ENCODE measurements at regions not wholly inside any gene's neighbourhood (a gene's known extent, or its start where the extent isn't known, plus 50 kb on each side); places are given as distances from the start of the nearest gene placed in this dataset.

DNA sequence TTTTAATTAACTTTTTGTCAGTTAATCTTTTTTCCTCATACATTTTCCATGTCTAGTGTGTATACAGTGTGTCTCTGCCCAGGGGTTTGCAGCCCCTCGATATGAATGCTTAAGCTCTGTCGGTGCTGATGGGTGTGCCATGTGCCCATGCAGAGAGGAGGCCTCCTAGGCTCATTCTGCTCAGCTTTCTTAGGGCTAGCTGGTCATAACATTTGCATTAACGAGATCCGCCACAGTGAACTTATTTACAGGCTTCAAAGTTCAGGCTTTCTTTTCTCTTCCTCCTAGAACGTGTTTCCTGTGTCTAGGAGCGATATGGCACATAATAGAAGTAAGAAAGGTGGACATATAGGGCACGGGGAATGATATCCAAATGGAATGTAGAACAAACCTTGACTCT lies 783.3 kb downstream of the PLCL1 start:
- TF ChIP-seq, protein P1, sequence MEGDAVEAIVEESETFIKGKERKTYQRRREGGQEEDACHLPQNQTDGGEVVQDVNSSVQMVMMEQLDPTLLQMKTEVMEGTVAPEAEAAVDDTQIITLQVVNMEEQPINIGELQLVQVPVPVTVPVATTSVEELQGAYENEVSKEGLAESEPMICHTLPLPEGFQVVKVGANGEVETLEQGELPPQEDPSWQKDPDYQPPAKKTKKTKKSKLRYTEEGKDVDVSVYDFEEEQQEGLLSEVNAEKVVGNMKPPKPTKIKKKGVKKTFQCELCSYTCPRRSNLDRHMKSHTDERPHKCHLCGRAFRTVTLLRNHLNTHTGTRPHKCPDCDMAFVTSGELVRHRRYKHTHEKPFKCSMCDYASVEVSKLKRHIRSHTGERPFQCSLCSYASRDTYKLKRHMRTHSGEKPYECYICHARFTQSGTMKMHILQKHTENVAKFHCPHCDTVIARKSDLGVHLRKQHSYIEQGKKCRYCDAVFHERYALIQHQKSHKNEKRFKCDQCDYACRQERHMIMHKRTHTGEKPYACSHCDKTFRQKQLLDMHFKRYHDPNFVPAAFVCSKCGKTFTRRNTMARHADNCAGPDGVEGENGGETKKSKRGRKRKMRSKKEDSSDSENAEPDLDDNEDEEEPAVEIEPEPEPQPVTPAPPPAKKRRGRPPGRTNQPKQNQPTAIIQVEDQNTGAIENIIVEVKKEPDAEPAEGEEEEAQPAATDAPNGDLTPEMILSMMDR (IDR thresholded peaks at IDR 0.05), result no peak
- no peak for TF ChIP-seq POLR2A (IDR thresholded peaks at IDR 0.05)
